GM18873 (cell line): ENCODE measurements at regions not wholly inside any gene's neighbourhood (a gene's known extent, or its start where the extent isn't known, plus 50 kb on each side); places are given as distances from the start of the nearest gene placed in this dataset.

Experiments used
- ATAC-seq: cut with Tn5 transposase; IDR thresholded peaks from one replicate; pipeline ENCODE4 v1.9.1; 2021; ENCODE audit warnings: mild to moderate bottlenecking, moderate library complexity, moderate number of reproducible peaks; ENCODE audit not compliant: unreplicated experiment, low FRiP score

DNA sequence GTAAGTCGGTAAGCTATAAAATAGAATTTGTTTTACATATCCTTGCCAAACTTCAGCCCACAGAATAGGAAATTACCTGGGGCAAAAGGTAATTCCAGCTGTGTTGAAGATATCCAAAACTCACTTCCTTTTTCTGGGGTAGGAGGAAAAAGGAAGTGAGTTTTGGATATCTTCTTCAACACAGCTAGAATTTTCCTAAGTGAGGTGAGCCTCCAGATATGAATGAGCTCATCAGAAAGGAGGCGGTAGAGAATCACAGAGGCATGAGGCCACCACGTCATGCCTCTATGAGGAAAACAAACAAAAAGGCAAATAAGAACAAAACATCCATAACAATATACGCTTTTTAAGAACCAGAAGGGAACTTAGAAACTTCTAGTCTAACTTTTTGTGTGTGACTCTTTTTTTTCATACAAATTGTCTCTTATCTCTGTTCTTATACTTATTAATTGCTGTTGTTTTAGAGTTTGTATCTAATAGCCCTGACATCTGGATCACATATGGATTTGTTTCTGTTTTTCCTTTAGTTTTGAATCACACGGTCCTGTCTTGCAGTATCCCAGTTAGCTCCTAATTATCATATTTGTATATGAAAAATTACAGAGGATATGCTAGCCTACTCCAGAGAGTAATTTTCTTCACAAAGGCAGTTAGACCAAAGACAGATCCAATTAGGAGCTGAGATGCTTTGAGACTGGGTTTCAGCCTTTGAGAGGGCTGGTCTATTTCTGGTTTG is 104.5 kb downstream of the RBM43 start:
- ATAC-seq, result no peak

DNA sequence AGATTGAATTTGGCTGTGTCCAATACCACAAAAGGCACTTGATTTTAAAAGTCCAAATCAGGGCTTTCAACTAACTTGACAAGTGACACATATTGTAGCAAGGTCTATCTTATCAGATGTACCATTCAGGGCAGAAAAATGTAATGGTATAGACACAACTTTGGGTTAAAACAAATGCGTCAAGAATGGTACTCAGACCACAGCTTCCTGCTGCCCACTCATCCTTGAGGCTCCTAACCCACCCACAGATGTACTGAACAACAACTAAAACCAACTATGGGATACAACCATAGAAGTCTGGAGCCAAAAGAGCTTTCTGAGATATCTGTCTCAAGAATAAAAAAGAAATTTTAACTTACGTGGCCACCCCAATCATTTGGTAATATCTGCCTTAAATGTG is 105.2 kb downstream of the RBM43 start:
- ATAC-seq, result no peak

DNA sequence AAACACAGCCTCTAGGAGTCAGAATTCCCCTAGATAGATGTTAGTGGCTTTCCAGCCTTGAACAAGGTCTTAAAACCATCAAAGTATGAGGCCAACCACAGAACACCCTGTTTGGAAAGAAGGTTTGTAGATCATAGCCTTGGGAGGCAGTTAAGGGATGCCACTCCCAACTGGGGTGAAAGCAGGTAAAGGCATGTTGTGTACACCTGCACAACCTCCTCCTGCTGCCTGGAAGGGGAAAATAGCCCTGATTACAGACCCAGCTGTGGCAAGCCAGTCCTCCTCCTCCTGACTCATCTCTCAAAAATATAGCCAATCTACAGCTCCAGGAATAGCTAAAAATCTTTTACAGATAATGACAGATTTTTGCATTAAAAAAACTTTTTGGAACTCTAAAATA is 108.1 kb downstream of the RBM43 start:
- no peak for ATAC-seq

DNA sequence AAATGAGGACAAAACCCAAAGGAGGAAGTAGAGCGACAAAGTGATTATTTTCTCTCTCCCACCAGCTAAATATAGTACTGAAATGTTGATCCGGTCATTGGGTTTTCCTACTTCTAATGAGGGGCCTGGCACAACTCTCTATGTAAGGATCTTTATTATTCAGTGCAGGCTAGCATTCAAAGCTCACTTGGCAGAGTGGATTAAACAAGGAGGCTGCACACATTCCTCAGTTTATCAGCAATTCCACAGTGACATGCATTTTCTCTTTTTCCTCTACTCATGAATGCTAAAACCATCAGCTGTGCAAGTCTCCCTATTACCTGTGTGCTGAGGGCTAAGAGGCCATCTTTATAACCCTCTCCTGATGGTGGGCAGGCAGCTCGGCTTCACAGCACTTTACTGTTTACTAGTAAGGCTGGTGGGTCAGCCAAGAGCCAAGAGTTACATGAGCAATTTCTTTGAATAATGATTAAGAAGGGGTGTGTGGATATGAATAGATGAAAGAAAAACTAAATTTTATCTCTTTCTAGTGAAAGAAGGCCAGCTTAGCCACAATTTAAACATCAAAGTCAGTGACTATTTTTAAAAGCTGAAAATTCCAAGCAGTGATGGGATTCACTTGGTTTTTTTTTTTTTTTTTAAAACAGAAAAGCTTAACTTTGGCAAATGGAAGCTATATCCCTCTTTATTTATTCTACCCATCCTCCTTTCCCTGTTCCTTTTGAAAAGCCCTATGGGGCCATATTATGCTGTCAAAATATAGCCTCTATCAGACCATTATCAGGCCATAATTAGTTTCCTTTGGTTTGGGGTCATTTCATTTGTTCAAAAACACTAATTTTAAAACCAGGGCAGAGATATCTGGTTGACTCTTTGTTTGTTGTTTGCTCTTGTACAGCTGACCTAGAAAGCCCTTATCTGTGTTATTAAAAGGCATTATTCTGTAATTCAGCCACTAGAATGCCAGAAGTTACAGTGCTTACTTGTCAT is 111.0 kb downstream of the RBM43 start:
- no peak for ATAC-seq

DNA sequence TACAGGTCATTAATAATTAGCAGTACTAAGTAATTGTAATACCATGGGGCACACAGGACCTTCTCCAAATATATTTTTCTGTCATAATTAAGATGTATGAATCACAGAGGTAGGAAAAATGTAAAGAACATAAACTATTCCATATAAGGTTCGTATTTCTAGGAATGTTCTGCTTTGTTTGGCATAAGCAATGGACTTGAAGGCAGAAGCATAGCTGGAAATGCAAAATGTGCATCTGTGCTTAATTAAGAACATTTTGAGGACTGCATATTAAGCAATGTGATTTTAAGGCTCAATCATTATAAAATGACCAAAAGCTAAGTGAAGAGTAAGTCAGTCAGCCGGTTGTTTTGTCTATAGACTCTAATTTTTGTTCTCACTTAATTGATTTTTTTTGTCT is 123.2 kb downstream of the RBM43 start:
- no peak for ATAC-seq

DNA sequence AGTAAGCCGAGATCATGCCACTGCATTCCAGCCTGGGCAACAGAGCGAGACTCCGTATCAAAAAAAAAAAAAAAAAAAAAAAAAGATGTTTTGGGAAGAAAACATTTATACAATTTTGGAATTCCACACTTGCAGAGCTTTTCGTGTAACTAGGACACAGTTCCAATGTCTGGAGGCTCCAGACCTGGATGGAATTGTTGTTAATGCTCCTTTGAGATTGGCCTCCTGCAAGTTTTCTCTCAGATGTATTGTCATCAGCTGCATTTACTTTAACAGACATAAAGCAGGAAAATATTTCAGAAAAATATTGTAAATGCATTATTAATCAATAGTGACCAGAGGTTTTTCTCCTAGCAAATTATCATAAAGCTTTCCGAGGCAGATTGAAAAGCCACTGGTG is 124.1 kb downstream of the RBM43 start:
- ATAC-seq, result no peak

DNA sequence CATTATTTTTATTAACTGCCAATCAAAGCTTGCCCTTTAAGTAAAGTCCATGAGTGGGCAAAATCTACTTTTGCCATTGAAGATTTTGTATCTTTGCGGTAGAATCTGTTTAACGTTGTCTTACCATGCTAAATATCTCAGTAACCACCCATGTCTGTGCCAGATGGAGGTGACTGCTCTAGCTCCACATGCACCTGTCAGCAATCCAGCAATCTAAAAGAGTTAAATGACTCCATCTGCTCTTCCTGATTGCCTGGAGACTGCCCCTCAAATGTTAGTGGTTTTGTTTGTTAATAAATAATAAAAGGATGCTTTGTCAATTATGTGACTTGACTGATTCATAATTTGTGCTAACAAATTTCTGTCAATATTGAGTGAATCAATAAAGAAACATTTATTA is 141.7 kb downstream of the RBM43 start:
- ATAC-seq, result no peak

DNA sequence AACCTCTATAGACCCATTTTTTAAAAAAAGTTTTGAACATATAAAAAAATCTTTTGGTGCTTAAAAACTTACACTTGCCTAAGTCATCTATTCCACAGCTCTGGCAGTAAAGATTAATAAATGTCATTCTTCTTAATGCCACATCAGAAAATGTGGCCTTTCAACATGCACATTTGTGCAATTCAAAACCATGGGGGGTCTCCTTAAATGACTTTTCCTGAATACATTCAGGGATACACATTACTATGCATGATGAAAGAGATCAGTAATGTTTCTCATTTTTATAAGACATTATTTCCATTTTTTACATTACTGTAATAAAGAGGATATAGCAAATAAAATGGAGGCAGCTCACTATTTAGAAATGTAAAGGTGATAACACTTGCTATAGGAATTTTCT is 142.3 kb downstream of the RBM43 start:
- no peak for ATAC-seq

DNA sequence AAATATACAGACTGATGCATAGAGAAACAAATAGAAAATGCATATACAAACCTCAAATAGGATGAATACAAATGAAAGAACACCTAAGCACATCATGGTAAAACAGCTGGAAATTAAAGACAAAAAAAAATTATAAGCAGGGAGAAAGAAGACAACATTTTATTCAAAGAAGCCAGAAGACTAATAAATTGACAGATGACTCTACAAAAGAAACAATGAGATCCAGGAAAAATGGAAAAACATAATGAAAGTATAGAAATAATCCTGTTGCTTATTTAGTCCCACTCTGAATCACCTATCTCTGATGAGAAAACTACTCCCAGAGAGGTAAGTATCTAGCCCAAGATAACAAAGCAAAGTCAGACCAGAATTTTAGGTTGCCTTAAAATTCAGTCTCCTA is 143.4 kb downstream of the RBM43 start:
- ATAC-seq, result no peak

DNA sequence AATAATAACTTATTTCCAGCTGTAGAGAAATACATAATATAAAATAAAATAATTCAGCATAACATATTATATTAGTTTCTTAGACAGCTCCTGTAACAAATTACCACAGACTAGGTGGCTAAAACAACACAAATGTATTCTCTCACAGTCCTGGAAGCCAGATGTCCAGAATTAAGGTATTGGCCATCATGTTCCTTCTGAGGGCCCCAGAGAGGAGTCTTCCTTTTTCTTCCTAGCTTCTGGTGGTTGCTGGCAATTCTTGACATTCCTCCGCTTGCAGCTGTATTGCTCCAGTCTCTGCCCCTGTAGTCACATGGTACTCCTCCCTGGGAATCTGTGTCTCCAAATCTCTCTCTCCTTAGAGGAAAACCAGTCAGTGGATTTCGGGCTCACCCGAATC is 146.8 kb downstream of the RBM43 start:
- ATAC-seq, result no peak

DNA sequence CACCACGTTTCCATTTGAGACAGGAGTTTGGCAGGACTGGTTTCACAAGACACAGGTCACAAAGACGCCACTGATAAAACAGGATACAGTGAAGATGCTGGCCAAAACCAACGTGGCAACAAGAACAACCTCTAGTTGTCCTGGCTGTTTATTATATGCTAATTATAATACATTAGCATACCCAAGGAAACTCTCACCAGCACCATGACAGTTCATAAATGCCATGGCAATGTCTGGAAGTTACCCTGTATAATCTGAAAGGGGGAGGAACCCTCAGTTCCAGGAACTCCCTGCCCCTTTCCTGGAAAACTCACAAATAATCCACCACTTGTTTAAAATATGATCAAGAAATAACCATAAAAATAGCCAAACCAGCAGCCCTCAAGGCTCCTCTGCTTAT is 148.3 kb downstream of the RBM43 start:
- ATAC-seq, result no peak

DNA sequence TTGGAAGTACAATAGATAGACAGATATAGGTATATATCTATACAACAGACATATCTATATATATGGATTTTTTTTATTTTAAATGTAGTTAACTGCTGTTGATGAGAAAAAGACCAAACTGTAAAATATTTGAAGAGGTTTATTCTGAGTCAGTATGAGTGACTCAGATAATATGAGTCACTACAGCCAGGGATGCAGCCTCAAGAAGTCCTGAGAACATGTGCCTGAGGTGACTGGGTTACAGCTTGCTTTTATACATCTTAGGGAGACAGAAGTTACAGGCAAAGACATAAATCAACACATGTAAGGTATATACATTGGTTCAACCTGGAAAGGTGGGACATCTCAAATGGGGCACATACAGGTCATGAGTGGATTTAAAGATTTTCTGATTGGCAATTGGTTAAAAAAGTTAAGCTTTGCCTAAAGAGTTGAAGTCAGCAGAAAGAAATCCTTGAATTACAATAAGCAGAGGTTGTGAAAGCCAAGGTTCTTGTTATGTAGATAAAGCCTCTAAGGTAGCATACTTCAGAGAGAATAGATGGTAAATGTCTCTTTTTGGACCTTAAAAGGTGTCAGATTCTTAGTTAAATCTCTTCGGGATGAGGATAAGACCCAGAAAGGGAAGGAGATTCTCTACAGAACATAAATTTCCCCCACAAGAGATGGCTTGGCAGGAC is 149.9 kb downstream of the RBM43 start:
- no peak for ATAC-seq

DNA sequence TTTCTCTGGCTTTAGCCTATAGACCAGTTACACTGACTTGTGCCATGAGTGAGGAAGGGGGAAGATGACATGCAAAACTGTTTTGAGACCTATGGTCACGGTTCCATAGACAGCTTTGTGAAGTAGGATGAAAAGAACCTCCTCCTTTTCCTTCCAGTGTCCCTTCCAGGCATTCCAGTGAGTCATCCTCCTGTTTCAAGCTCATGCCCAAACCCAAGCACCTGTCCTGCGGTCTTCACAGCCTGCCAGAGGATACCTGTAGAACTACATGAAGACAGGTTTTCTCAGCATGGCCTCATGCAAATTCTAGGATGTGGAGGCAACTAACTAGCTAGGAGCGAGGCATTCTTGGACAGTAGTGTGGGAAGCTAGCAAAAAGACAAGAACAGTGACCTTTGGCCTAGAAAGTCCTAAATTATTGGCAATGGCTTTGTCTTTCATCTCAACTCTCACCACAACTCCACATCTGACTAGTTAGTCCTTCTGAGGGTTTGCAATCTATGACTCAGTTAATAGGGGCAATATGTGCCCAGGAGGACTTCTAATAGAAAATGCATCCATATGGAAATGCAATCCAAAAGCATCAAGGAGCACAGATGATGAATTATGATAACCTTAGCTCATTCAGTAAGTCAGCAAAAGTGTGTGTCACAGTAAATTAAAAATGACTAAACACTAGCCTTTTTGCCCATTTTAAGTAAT is 154.7 kb downstream of the RBM43 start:
- ATAC-seq, result no peak

DNA sequence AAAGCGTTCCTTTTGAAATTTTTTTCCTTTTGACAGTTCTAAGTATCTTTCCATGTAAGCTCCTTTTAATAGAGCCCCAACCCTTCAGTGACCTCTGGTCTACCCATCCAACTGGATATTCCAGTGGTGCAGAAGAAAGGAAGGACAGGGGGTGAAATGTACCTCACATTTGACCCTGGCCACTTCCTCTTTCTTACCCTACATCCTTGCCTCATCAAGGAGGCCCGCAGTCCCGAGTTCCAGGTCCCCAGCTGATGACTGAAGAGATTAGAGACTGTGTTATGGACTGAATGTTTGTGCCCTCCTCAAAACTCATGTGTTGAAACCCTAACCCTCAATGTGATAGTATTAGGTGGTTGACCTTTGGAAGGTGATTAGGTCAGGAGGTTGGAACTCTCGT is 158.1 kb downstream of the RBM43 start:
- no peak for ATAC-seq

DNA sequence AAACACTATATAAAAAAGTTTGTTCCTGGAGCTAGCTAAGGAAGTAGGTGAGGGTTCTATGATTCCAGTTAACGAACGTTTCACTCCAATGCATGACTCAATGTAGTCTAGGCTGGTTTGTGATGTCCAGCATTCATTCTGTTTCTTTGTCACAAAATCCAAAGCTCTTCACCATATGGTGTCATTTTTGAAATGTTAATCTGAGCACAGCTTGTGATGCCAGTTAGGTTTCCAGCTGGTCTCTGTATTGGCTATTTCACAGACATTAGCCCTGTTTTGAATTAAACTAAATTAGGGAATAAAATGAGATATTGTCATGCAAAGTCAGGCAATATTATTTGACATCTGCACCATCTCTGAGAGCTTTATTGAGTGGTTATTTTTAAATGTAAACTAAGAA is 159.4 kb downstream of the RBM43 start:
- no peak for ATAC-seq

DNA sequence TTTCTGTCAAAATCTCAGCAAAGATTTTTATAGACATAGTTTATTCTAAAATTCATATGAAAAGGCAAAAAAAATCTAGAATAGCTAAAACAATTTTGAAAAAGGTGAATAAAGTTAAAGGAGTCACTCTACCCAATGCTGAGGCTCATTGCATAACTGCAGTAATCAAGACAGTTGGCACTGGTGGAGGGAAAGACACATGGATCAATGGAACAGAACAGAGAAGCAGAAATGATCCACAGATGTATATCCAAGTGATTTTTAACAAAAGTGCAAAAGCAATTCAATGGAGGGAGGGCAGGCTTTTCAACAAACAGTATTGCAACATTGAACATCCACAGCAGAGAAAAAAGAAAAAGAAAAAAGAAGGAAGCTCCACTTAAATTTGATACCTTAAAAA is 162.8 kb downstream of the RBM43 start:
- ATAC-seq, result no peak

DNA sequence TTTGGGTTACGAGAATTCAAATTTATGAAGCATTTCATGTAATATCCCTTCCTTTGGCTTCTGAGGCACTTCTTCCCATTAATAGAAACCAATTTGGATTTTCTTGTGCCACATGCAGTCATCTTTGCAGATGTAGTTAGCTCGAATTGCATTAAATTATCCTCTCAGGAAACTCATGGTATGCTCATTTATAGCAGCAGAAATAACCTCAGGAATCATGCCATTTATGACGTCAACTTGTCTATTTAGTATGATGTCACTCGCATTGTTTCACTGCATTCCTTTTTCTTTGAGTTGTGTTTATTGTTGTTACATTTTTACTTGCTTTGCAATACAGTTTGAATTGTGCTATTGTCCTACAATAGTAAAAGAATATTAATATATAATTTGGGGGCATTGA is 163.8 kb downstream of the RBM43 start:
- ATAC-seq, result no peak

DNA sequence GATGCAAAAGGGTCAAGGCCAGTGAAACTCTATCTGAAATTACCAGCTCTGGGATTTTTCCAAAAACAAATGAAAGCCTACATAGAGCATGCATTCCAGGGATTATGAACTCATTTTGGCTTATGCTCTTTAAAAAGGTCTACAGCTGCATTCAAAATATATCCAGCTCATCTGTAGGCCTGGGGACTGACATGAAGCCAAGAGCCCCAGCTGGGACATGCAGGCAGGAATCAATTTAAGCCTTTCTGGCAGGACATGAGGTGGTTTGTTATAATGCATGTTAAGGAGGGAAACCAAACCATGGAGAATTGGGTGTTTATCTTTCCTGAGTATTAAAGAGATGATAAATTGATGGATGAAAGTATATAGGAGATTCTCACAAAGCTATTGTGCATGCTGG is 164.5 kb downstream of the RBM43 start:
- ATAC-seq, result no peak

DNA sequence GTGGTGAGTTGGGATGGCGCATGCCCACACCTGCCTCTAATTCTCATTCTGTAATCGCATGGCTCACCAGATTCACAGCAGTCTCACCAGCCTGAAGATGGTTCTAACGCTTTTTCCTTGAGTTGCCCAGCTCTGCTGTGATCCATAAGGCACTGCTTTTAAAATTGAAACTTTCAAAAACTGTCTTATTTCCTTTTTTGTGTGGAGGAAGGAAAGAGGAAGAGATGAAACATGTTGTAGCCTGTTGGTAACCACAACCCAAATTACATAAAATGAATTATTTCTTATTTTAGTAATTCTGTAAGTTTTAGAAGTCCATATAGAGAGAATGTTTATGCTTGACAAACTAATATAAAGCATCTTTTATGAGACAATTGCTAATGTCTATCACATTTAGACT is 165.4 kb downstream of the RBM43 start:
- no peak for ATAC-seq

DNA sequence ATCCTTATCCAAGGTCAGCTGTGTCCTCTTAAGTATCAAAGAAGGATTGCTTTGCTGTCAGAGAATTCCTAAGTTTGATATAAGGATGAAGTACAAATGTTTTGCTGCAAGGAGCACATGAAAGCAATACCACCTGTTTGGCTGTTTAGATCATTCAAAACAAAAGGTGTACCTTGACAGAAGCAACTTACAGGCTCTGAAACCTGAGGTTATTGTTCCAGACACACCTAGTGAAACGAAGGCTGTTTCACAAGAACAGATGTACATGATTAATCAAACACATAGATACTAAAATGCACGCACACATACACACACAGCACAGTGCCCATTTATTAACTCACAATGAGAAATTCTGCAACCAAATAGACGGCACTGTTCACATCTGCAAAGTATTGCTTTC is 166.2 kb downstream of the RBM43 start:
- ATAC-seq, result no peak

DNA sequence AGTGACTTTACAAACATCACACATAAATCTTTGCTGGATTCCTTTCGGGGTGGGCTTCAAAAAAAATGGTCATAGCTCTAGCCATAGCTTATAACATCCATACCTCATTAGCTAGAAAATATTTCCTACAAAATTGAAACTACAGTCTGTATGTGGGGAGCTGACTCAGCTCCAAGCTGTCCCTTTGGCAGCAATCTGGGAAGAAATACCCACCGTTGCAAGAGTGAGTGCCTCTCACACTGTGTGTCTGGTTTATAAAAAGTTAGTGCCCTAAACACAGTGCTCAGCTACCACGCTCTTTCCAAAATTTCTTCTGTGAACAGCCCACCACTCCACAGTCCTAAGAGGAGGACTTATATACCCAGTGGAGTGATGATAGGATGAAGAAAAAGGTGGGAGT is 170.1 kb downstream of the RBM43 start:
- ATAC-seq, result no peak
